GM12892 (cell line): ENCODE measurements at regions not wholly inside any gene's neighbourhood (a gene's known extent, or its start where the extent isn't known, plus 50 kb on each side); places are given as distances from the start of the nearest gene placed in this dataset.

ENCODE experiments used
- POLR2A ChIP-seq: IDR thresholded peaks from 2 replicates; pipeline ENCODE4 v1.6.1; 2011; ENCODE audit warnings: low read depth, low read length, control low read depth
- POLR2AphosphoS5 ChIP-seq: IDR thresholded peaks from 2 replicates; pipeline ENCODE4 v1.6.1; 2011; ENCODE audit warnings: low read depth, low read length, control low read depth

- TF ChIP-seq POLR2A, result no peak
- TF ChIP-seq POLR2AphosphoS5, result no peak
These were observed 74.3 kb upstream of the NPAS2 start for GRCh38 chr2:100745604-100746003.
